Hepatocyte (in vitro differentiated cells): ENCODE measurements at regions not wholly inside any gene's neighbourhood (a gene's known extent, or its start where the extent isn't known, plus 50 kb on each side); places are given as distances from the start of the nearest gene placed in this dataset.

ENCODE experiments used
- DNase-seq: peaks from one replicate; pipeline ENCODE4 v3.0.0-alpha.2; 2016; ENCODE audit warnings: low spot score
- H2AFZ ChIP-seq: fragments of 200-600 bp; sonication (generic); 2 replicates; pipeline ENCODE4 v1.6.0; 2016; ENCODE audit warnings: antibody characterized with exemption, mild to moderate bottlenecking
- H3K27ac ChIP-seq: fragments of 200-600 bp; sonication (generic); 2 replicates; pipeline ENCODE4 v1.5.1; 2016; ENCODE audit warnings: mild to moderate bottlenecking
- H3K27me3 ChIP-seq: fragments of 200-600 bp; sonication (generic); 2 replicates; pipeline ENCODE4 v1.6.1; 2016
- H3K36me3 ChIP-seq: fragments of 200-600 bp; sonication (generic); replicated peaks from 2 replicates; pipeline ENCODE4 v1.5.1; 2016; ENCODE audit warnings: low read depth; ENCODE audit not compliant: insufficient read depth
- H3K4me1 ChIP-seq: fragments of 200-600 bp; sonication (generic); 2 replicates; pipeline ENCODE4 v1.5.1; 2016; ENCODE audit warnings: mild to moderate bottlenecking, moderate library complexity; ENCODE audit not compliant: insufficient read depth
- H3K4me2 ChIP-seq: fragments of 200-600 bp; sonication (generic); 2 replicates; pipeline ENCODE4 v1.6.0; 2016
- H3K4me3 ChIP-seq: fragments of 200-600 bp; sonication (generic); 2 replicates; pipeline ENCODE4 v1.5.1; 2016; ENCODE audit warnings: mild to moderate bottlenecking
- H3K79me2 ChIP-seq: fragments of 200-600 bp; sonication (generic); 2 replicates; pipeline ENCODE4 v1.6.0; 2017; ENCODE audit warnings: mild to moderate bottlenecking
- H3K9me2 ChIP-seq: fragments of 200-600 bp; sonication (generic); replicated peaks from 2 replicates; pipeline ENCODE4 v1.6.0; 2017; ENCODE audit warnings: mild to moderate bottlenecking; ENCODE audit not compliant: insufficient read depth
- H3K9me3 ChIP-seq: fragments of 200-600 bp; sonication (generic); 2 replicates; pipeline ENCODE4 v1.5.1; 2016; ENCODE audit warnings: low read depth, mild to moderate bottlenecking
- H4K20me1 ChIP-seq: fragments of 200-600 bp; sonication (generic); 2 replicates; pipeline ENCODE4 v1.6.0; 2016; ENCODE audit warnings: mild to moderate bottlenecking; ENCODE audit not compliant: insufficient read depth, poor library complexity, severe bottlenecking
- CTCF ChIP-seq: fragments of 200-600 bp; sonication (generic); IDR thresholded peaks from 2 replicates; pipeline ENCODE4 v1.5.1; 2016; ENCODE audit warnings: antibody characterized with exemption, mild to moderate bottlenecking; ENCODE audit not compliant: poor library complexity
- EZH2 ChIP-seq: fragments of 200-600 bp; sonication (generic); IDR thresholded peaks from 2 replicates; pipeline ENCODE4 v1.6.1; 2016; ENCODE audit warnings: antibody characterized with exemption, mild to moderate bottlenecking, borderline replicate concordance
- EZH2phosphoT487 ChIP-seq: fragments of 200-600 bp; sonication (generic); IDR thresholded peaks from one replicate; pipeline ENCODE4 v1.6.1; 2018; ENCODE audit warnings: antibody characterized with exemption, mild to moderate bottlenecking, low read depth, moderate library complexity; ENCODE audit not compliant: unreplicated experiment, severe bottlenecking
- WGBS: methylation state at CpG from one replicate; pipeline ENCODE4 v1.1.6; 2016; ENCODE audit warnings: low lambda C conversion rate; ENCODE audit errors: missing lambda C conversion rate; 5-methylcytosine and 5-hydroxymethylcytosine counted together

GRCh38 chr6:82057846-82058554 lies 189.5 kb downstream of the IBTK start:
- Histone ChIP-seq H3K4me3 (no peak overlapping the region), H3K9me2 (no peaks in the 10 kb centered on the region), H2AFZ (no peak overlapping the region), H3K79me2 (no peaks in the 10 kb centered on the region), H3K4me1 (no peaks in the 10 kb centered on the region), H3K27me3 (no peaks in the 10 kb centered on the region), H4K20me1 (no peaks in the 10 kb centered on the region), H3K4me2 (no peak overlapping the region), H3K27ac (no peak overlapping the region), H3K9me3 (no peaks in the 10 kb centered on the region), H3K36me3 (no peaks in the 10 kb centered on the region)
- DNase-seq = no peak
- 62% methylated on average over 5 of the region's 5 CpGs for WGBS
- TF ChIP-seq CTCF (no peak), EZH2 (no peak), EZH2phosphoT487 (no peak)

- H3K79me2 ChIP-seq = no peaks in the 10 kb centered on the region
- no peaks in the 10 kb centered on the region for H3K27me3 ChIP-seq
- no peak overlapping the region for H2AFZ ChIP-seq
- H3K9me2 ChIP-seq = no peaks in the 10 kb centered on the region
- no peaks in the 10 kb centered on the region for H4K20me1 ChIP-seq
- no peaks in the 10 kb centered on the region for H3K9me3 ChIP-seq
- H3K27ac ChIP-seq = no peak overlapping the region
- no peak overlapping the region for H3K4me3 ChIP-seq
- H3K4me2 ChIP-seq = no peak overlapping the region
- H3K36me3 ChIP-seq = no peaks in the 10 kb centered on the region
- TF ChIP-seq EZH2phosphoT487 (no peak), CTCF (no peak), EZH2 (no peak)
- DNase-seq = no peak
- no peaks in the 10 kb centered on the region for H3K4me1 ChIP-seq
- WGBS = 92% methylated on average over 1 of the region's 1 CpG
Measured at GRCh38 chr6:82056567-82056966, 191.0 kb downstream of the IBTK start.

- Histone ChIP-seq H3K9me2 (no peaks in the 10 kb centered on the region), H3K9me3 (no peaks in the 10 kb centered on the region), H4K20me1 (no peaks in the 10 kb centered on the region), H2AFZ (no peak overlapping the region), H3K36me3 (no peaks in the 10 kb centered on the region), H3K4me3 (no peak overlapping the region), H3K4me2 (no peak overlapping the region), H3K27me3 (no peaks in the 10 kb centered on the region), H3K4me1 (no peaks in the 10 kb centered on the region), H3K27ac (no peak overlapping the region), H3K79me2 (no peaks in the 10 kb centered on the region)
- 92% methylated on average over 6 of the region's 6 CpGs for WGBS
- no peak for TF ChIP-seq CTCF
- no peak for TF ChIP-seq EZH2phosphoT487
- no peak for TF ChIP-seq EZH2
- no peak for DNase-seq
Measured at GRCh38 chr6:82045965-82046756, 201.4 kb downstream of the IBTK start.
